Stimulated activated CD8-positive, alpha-beta memory T cell treated with anti-CD3 and anti-CD28 coated beads, Interleukin-7, amount 100 ng/mL, for 48 hours (primary cell): ENCODE measurements at regions not wholly inside any gene's neighbourhood (a gene's known extent, or its start where the extent isn't known, plus 50 kb on each side); places are given as distances from the start of the nearest gene placed in this dataset.
"Not testable (repeated sequence)": the region's sequence is repeated elsewhere in the genome, so short reads cannot be mapped to it uniquely, and the experiment has no call there.

Experiments
- DNase-seq, 2 donors: peaks; one replicate each; pipeline ENCODE4 v3.0.0-alpha.2; 2020; ENCODE audit warnings: low read depth in 1 of 2; ENCODE audit errors: extremely low read depth in 1 of 2

GRCh38 chr12:34219046-34219770 is 196.9 kb downstream of the ALG10 start:
- DNase-seq: no peak

GRCh38 chr12:34220079-34220478 is 197.8 kb downstream of the ALG10 start:
- DNase-seq: not testable (repeated sequence)

GRCh38 chr12:34223640-34224039 is 201.3 kb downstream of the ALG10 start:
- no peak for DNase-seq

- not testable (repeated sequence) for DNase-seq
Observed at GRCh38 chr12:34226044-34226443, 203.7 kb downstream of the ALG10 start.

GRCh38 chr12:34228046-34228445 is 205.8 kb downstream of the ALG10 start:
- not testable (repeated sequence) for DNase-seq

- not testable (repeated sequence) for DNase-seq
Observed at GRCh38 chr12:34229033-34229432, 206.7 kb downstream of the ALG10 start.

GRCh38 chr12:34233618-34234017 is 211.3 kb downstream of the ALG10 start:
- no peak for DNase-seq

GRCh38 chr12:34236073-34236472 is 213.8 kb downstream of the ALG10 start:
- DNase-seq: no peak

GRCh38 chr12:34244608-34245007 is 222.3 kb downstream of the ALG10 start:
- no peak for DNase-seq

GRCh38 chr12:34249271-34249670 is 227.0 kb downstream of the ALG10 start:
- no peak for DNase-seq

- not testable (repeated sequence) for DNase-seq
Observed at GRCh38 chr12:34251879-34252278, 229.6 kb downstream of the ALG10 start.

- DNase-seq: no peak
Observed at GRCh38 chr12:34253674-34254073, 231.4 kb downstream of the ALG10 start.

- DNase-seq: no peak
Observed at GRCh38 chr12:34257093-34257492, 234.8 kb downstream of the ALG10 start.

GRCh38 chr12:34262140-34262539 is 239.8 kb downstream of the ALG10 start:
- not testable (repeated sequence) for DNase-seq

- no peak for DNase-seq
Observed at GRCh38 chr12:34264110-34264509, 241.8 kb downstream of the ALG10 start.

- DNase-seq: not testable (repeated sequence)
Observed at GRCh38 chr12:34273703-34274102, 251.4 kb downstream of the ALG10 start.

GRCh38 chr12:34275129-34275528 is 252.8 kb downstream of the ALG10 start:
- DNase-seq: no peak

- DNase-seq: no peak
Observed at GRCh38 chr12:34286483-34286882, 264.2 kb downstream of the ALG10 start.

GRCh38 chr12:34286934-34287333 is 264.6 kb downstream of the ALG10 start:
- no peak for DNase-seq

- no peak for DNase-seq
Observed at GRCh38 chr12:34287437-34287836, 265.1 kb downstream of the ALG10 start.

GRCh38 chr12:34287986-34288962 is 266.0 kb downstream of the ALG10 start:
- DNase-seq: no peak

GRCh38 chr12:34288963-34289345 is 266.7 kb downstream of the ALG10 start:
- no peak for DNase-seq
